H54 (cell line): ENCODE measurements at regions not wholly inside any gene's neighbourhood (a gene's known extent, or its start where the extent isn't known, plus 50 kb on each side); places are given as distances from the start of the nearest gene placed in this dataset.

Experiments
- DNase-seq: peaks from one replicate; pipeline ENCODE4 v3.0.0; 2011; ENCODE audit warnings: low spot score, mixed read lengths; ENCODE audit not compliant: insufficient read length
- FAIRE-seq: peaks from 3 replicates; lab custom pipeline; 2011; peaks lifted over from hg19 to GRCh38; lab: Jason Lieb, UNC
- POLR2A ChIP-seq: IDR thresholded peaks from 2 replicates; pipeline ENCODE4 v1.6.1; 2011; ENCODE audit warnings: low read depth, mild to moderate bottlenecking, low read length

DNA sequence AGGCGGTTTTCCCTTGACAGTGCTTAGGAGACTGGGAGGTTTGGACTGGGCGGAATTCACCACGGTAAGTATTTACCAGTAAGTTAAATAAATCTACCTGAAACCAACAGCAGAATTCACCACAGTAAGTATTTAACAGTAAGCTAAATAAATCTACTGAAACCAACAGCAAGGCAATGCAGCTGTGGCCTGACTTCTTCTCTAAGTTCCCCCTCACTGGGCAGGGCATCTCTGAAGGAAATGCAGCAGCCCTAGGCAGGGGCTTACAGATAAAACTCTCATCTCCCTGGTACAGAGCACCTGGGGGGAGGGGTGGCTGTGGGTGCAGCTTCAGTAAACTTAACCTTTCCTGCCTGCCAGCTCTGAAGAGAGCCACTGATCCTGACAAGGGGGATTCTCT is 432.5 kb upstream of the LRRTM1 start:
- TF ChIP-seq POLR2A: no peak
- DNase-seq (no peak), FAIRE-seq (no peak)

DNA sequence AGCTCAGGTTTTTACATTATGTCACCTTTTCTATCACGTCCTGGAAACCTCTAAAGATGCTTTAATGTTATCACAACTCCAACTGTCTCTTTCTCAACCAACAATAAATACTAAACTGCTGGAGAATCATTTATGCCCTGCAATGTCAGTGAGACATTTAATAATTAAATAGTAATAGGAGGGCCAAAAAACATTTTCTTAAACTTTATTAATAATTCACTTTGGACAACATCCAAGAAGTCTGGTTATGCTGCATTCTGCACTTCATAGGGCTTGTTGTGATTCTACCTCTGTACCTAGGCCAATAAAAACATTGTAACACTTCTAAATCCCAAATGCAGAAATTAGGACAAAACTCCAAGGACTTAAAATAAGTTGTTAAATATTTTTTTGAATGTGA is 420.4 kb upstream of the LRRTM1 start:
- FAIRE-seq: no peak
- DNase-seq: no peak
- TF ChIP-seq POLR2A: no peak

- FAIRE-seq: no peak
- no peak for TF ChIP-seq POLR2A
- no peak for DNase-seq
Measured at GRCh38 chr2:80722803-80723202, 418.3 kb upstream of the LRRTM1 start.

DNA sequence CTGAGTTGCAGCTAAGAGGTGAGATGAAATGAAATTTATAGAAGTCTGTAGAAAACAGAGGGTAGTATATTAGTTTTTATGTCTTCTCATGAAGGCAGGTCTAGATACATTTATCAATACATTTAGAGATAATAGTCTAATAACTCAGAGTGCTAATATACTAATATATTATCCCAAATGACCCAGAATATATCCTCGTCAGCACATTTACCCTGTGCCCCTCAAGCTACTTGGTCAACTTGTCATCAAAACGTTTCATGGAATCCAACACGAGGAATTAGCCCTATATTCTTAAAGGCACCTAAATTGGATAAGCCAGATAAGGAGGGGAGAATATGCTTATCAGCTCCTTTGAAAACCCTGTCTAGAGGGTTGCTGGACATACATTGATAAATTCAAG is 415.1 kb upstream of the LRRTM1 start:
- FAIRE-seq (no peak), DNase-seq (no peak)
- TF ChIP-seq POLR2A: no peak

GRCh38 chr2:80715433-80715832 is 410.9 kb upstream of the LRRTM1 start:
- FAIRE-seq: no peak
- TF ChIP-seq POLR2A: no peak
- no peak for DNase-seq

DNA sequence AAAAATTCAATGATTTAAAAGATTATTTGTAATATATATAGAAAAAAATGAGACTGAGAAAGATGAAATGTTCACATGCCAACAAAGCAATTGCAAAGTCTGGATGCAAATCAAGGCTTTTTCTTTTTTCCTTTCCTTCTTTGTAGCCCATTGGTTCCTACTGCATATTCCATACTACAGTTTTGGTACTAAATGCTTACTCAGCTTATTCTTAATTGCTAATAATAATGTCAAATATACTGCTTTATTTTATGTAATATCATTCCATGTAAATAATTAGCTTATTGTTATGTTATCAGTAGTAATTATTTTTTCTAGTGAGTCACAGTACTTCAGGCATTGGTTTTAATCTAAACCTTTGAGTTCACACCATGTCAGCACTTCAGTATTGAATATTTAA is 407.4 kb upstream of the LRRTM1 start:
- no peak for FAIRE-seq
- TF ChIP-seq POLR2A: no peak
- no peak for DNase-seq

GRCh38 chr2:80706951-80707350 is 402.4 kb upstream of the LRRTM1 start:
- TF ChIP-seq POLR2A: no peak
- no peak for DNase-seq
- FAIRE-seq: no peak

- no peak for DNase-seq
- TF ChIP-seq POLR2A: no peak
- FAIRE-seq: no peak
Measured at GRCh38 chr2:80706541-80706940, 402.0 kb upstream of the LRRTM1 start.

DNA sequence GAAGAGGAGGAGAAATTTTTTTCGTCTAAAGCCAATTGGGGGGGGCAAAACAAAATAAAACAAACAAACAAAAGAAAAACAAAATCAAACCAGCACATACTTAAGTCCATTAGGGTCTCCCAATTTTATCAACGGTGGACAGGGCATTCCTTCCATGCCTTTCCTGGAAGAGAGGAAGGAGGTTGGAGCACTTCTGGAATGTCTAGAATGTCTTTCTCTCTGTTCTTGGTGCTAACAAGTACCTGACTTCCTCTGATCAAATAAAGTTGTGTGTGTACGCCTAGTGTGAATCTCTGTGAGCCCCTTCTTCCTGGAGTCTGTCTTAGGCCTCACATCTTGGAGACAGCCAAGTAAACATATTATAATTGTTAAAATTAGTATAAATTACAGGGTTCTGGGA is 399.0 kb upstream of the LRRTM1 start:
- DNase-seq (no peak), FAIRE-seq (no peak)

GRCh38 chr2:80700961-80701360 is 396.4 kb upstream of the LRRTM1 start:
- no peak for FAIRE-seq
- no peak for TF ChIP-seq POLR2A
- no peak for DNase-seq

More for the DNA sequence above, 399.0 kb upstream of the LRRTM1 start:
- no peak for TF ChIP-seq POLR2A
